CMK (cell line): ENCODE measurements at regions not wholly inside any gene's neighbourhood (a gene's known extent, or its start where the extent isn't known, plus 50 kb on each side); places are given as distances from the start of the nearest gene placed in this dataset.
"Not testable (repeated sequence)": the region's sequence is repeated elsewhere in the genome, so short reads cannot be mapped to it uniquely, and the experiment has no call there.

Source experiments
- DNase-seq: peaks from one replicate; pipeline ENCODE4 v3.0.0-alpha.2; 2010; ENCODE audit warnings: low read depth

GRCh38 chr5:91315701-91316100, 67.4 kb downstream of the ARRDC3 start:
- no peak for DNase-seq

GRCh38 chr5:91313757-91314673, 69.1 kb downstream of the ARRDC3 start:
- DNase-seq, result peak; percentile 63

- no peak for DNase-seq
These were observed 70.4 kb downstream of the ARRDC3 start for GRCh38 chr5:91312698-91313097.

GRCh38 chr5:91311697-91312501, 71.2 kb downstream of the ARRDC3 start:
- DNase-seq, result no peak

- no peak for DNase-seq
These were observed 71.9 kb downstream of the ARRDC3 start for GRCh38 chr5:91311168-91311696.

GRCh38 chr5:91308157-91308556, 75.0 kb downstream of the ARRDC3 start:
- not testable (repeated sequence) for DNase-seq

- no peak for DNase-seq
These were observed 76.1 kb downstream of the ARRDC3 start for GRCh38 chr5:91307048-91307447.

GRCh38 chr5:91306497-91306896, 76.6 kb downstream of the ARRDC3 start:
- no peak for DNase-seq

GRCh38 chr5:91305640-91306039, 77.5 kb downstream of the ARRDC3 start:
- DNase-seq, result no peak

- DNase-seq, result not testable (repeated sequence)
These were observed 79.1 kb downstream of the ARRDC3 start for GRCh38 chr5:91304015-91304414.

- DNase-seq, result no peak
These were observed 80.2 kb downstream of the ARRDC3 start for GRCh38 chr5:91302958-91303357.

- no peak for DNase-seq
These were observed 80.8 kb downstream of the ARRDC3 start for GRCh38 chr5:91302305-91302704.

- no peak for DNase-seq
These were observed 81.8 kb downstream of the ARRDC3 start for GRCh38 chr5:91301106-91301846.

- no peak for DNase-seq
These were observed 85.1 kb downstream of the ARRDC3 start for GRCh38 chr5:91297994-91298393.

- no peak for DNase-seq
These were observed 86.4 kb downstream of the ARRDC3 start for GRCh38 chr5:91296674-91297143.

GRCh38 chr5:91296102-91296501, 87.0 kb downstream of the ARRDC3 start:
- DNase-seq, result not testable (repeated sequence)

GRCh38 chr5:91293131-91293530, 90.0 kb downstream of the ARRDC3 start:
- DNase-seq, result no peak

- DNase-seq, result no peak
These were observed 91.2 kb downstream of the ARRDC3 start for GRCh38 chr5:91291628-91292569.

- DNase-seq, result no peak
These were observed 94.8 kb downstream of the ARRDC3 start for GRCh38 chr5:91288118-91288916.

GRCh38 chr5:91285062-91285461, 98.1 kb downstream of the ARRDC3 start:
- DNase-seq, result not testable (repeated sequence)
